ENCODE measurements at regions not wholly inside any gene's neighbourhood (a gene's known extent, or its start where the extent isn't known, plus 50 kb on each side); places are given as distances from the start of the nearest gene placed in this dataset.

GRCh38 chr6:144696610-144697368 lies 411.7 kb downstream of the UTRN start:
- H3K9me3 ChIP-seq (ENCODE audit: control insufficient read depth, low read length), result peaks cover 6% of the 10 kb centered on the region
- no peak overlapping the region for H3K27ac ChIP-seq (ENCODE audit: low read depth, low read length, severe bottlenecking)
- H3K4me3 ChIP-seq (ENCODE audit: extremely low read depth, insufficient read depth, low read length, poor library complexity, severe bottlenecking), result no peak overlapping the region
- no peaks in the 10 kb centered on the region for H3K4me1 ChIP-seq (ENCODE audit: control insufficient read depth, insufficient read depth, low read length, poor library complexity, severe bottlenecking)
- WGBS, 2 experiments (ENCODE audit: insufficient coverage in 2 of 2), result no CpG with 5 or more reads among the region's 2 CpGs
- peaks cover 8% of the 10 kb centered on the region for H3K36me3 ChIP-seq (ENCODE audit: control insufficient read depth, insufficient read depth, low read length)

GRCh38 chr6:144697369-144697760 lies 412.2 kb downstream of the UTRN start:
- Histone ChIP-seq H3K4me1 (ENCODE audit: control insufficient read depth, insufficient read depth, low read length, poor library complexity, severe bottlenecking) (no peaks in the 10 kb centered on the region), H3K36me3 (ENCODE audit: control insufficient read depth, insufficient read depth, low read length) (peaks cover 8% of the 10 kb centered on the region), H3K27ac (ENCODE audit: low read depth, low read length, severe bottlenecking) (no peak overlapping the region), H3K4me3 (ENCODE audit: extremely low read depth, insufficient read depth, low read length, poor library complexity, severe bottlenecking) (no peak overlapping the region), H3K9me3 (ENCODE audit: control insufficient read depth, low read length) (peaks cover under 1% of the 10 kb centered on the region)
- WGBS, 2 experiments (ENCODE audit: insufficient coverage in 2 of 2), result no CpG with 5 or more reads among the region's 2 CpGs

- 97% methylated on average over 3 of the region's 3 CpGs; no CpG with 5 or more reads in 1 of the 2 experiments for WGBS, 2 experiments (ENCODE audit: insufficient coverage in 2 of 2)
- H3K4me3 ChIP-seq (ENCODE audit: extremely low read depth, insufficient read depth, low read length, poor library complexity, severe bottlenecking), result no peak overlapping the region
- no peaks in the 10 kb centered on the region for H3K4me1 ChIP-seq (ENCODE audit: control insufficient read depth, insufficient read depth, low read length, poor library complexity, severe bottlenecking)
- H3K9me3 ChIP-seq (ENCODE audit: control insufficient read depth, low read length), result no peaks in the 10 kb centered on the region
- no peak overlapping the region for H3K27ac ChIP-seq (ENCODE audit: low read depth, low read length, severe bottlenecking)
- peaks cover 12% of the 10 kb centered on the region for H3K36me3 ChIP-seq (ENCODE audit: control insufficient read depth, insufficient read depth, low read length)
Measured at GRCh38 chr6:144697801-144698200, 412.7 kb downstream of the UTRN start.

GRCh38 chr6:144702781-144703180 lies 417.6 kb downstream of the UTRN start:
- Histone ChIP-seq H3K4me3 (ENCODE audit: extremely low read depth, insufficient read depth, low read length, poor library complexity, severe bottlenecking) (no peak overlapping the region), H3K4me1 (ENCODE audit: control insufficient read depth, insufficient read depth, low read length, poor library complexity, severe bottlenecking) (no peaks in the 10 kb centered on the region), H3K9me3 (ENCODE audit: control insufficient read depth, low read length) (no peaks in the 10 kb centered on the region), H3K36me3 (ENCODE audit: control insufficient read depth, insufficient read depth, low read length) (peaks cover 16% of the 10 kb centered on the region), H3K27ac (ENCODE audit: low read depth, low read length, severe bottlenecking) (no peak overlapping the region)
- WGBS, 2 experiments (ENCODE audit: insufficient coverage in 2 of 2), result 88 to 92% methylated on average over 1 of the region's 1 CpG

- H3K9me3 ChIP-seq (ENCODE audit: control insufficient read depth, low read length), result no peaks in the 10 kb centered on the region
- H3K4me1 ChIP-seq (ENCODE audit: control insufficient read depth, insufficient read depth, low read length, poor library complexity, severe bottlenecking), result no peaks in the 10 kb centered on the region
- no peak overlapping the region for H3K27ac ChIP-seq (ENCODE audit: low read depth, low read length, severe bottlenecking)
- H3K4me3 ChIP-seq (ENCODE audit: extremely low read depth, insufficient read depth, low read length, poor library complexity, severe bottlenecking), result no peak overlapping the region
- no CpG with 5 or more reads among the region's 3 CpGs for WGBS, 2 experiments (ENCODE audit: insufficient coverage in 2 of 2)
- H3K36me3 ChIP-seq (ENCODE audit: control insufficient read depth, insufficient read depth, low read length), result peaks cover 3% of the 10 kb centered on the region
Measured at GRCh38 chr6:144710207-144710606, 425.1 kb downstream of the UTRN start.

GRCh38 chr6:144711661-144712060 lies 426.5 kb downstream of the UTRN start:
- WGBS, 2 experiments (ENCODE audit: insufficient coverage in 2 of 2), result no CpG with 5 or more reads among the region's 2 CpGs
- Histone ChIP-seq H3K27ac (ENCODE audit: low read depth, low read length, severe bottlenecking) (no peak overlapping the region), H3K4me3 (ENCODE audit: extremely low read depth, insufficient read depth, low read length, poor library complexity, severe bottlenecking) (no peak overlapping the region), H3K36me3 (ENCODE audit: control insufficient read depth, insufficient read depth, low read length) (peaks cover 3% of the 10 kb centered on the region), H3K9me3 (ENCODE audit: control insufficient read depth, low read length) (no peaks in the 10 kb centered on the region), H3K4me1 (ENCODE audit: control insufficient read depth, insufficient read depth, low read length, poor library complexity, severe bottlenecking) (no peaks in the 10 kb centered on the region)

GRCh38 chr6:144712541-144712940 lies 427.4 kb downstream of the UTRN start:
- 67 to 100% methylated on average over 1 of the region's 1 CpG for WGBS, 2 experiments (ENCODE audit: insufficient coverage in 2 of 2)
- no peaks in the 10 kb centered on the region for H3K9me3 ChIP-seq (ENCODE audit: control insufficient read depth, low read length)
- no peak overlapping the region for H3K4me3 ChIP-seq (ENCODE audit: extremely low read depth, insufficient read depth, low read length, poor library complexity, severe bottlenecking)
- no peaks in the 10 kb centered on the region for H3K4me1 ChIP-seq (ENCODE audit: control insufficient read depth, insufficient read depth, low read length, poor library complexity, severe bottlenecking)
- H3K36me3 ChIP-seq (ENCODE audit: control insufficient read depth, insufficient read depth, low read length), result peaks cover 3% of the 10 kb centered on the region
- H3K27ac ChIP-seq (ENCODE audit: low read depth, low read length, severe bottlenecking), result no peak overlapping the region

GRCh38 chr6:144714021-144714712 lies 429.0 kb downstream of the UTRN start:
- 90 to 100% methylated on average over 1 to 2 of the region's 2 CpGs for WGBS, 2 experiments (ENCODE audit: insufficient coverage in 2 of 2)
- H3K9me3 ChIP-seq (ENCODE audit: control insufficient read depth, low read length), result no peaks in the 10 kb centered on the region

GRCh38 chr6:144715344-144715743 lies 430.2 kb downstream of the UTRN start:
- no peak overlapping the region for H3K4me3 ChIP-seq (ENCODE audit: extremely low read depth, insufficient read depth, low read length, poor library complexity, severe bottlenecking)
- H3K9me3 ChIP-seq (ENCODE audit: control insufficient read depth, low read length), result no peaks in the 10 kb centered on the region
- H3K27ac ChIP-seq (ENCODE audit: low read depth, low read length, severe bottlenecking), result no peak overlapping the region
- no peaks in the 10 kb centered on the region for H3K4me1 ChIP-seq (ENCODE audit: control insufficient read depth, insufficient read depth, low read length, poor library complexity, severe bottlenecking)
- H3K36me3 ChIP-seq (ENCODE audit: control insufficient read depth, insufficient read depth, low read length), result no peaks in the 10 kb centered on the region
- 58 to 72% methylated on average over 2 of the region's 2 CpGs for WGBS, 2 experiments (ENCODE audit: insufficient coverage in 2 of 2)

More at GRCh38 chr6:144714021-144714712, 429.0 kb downstream of the UTRN start:
- Histone ChIP-seq H3K27ac (ENCODE audit: low read depth, low read length, severe bottlenecking) (no peak overlapping the region), H3K4me1 (ENCODE audit: control insufficient read depth, insufficient read depth, low read length, poor library complexity, severe bottlenecking) (no peaks in the 10 kb centered on the region), H3K36me3 (ENCODE audit: control insufficient read depth, insufficient read depth, low read length) (no peaks in the 10 kb centered on the region), H3K4me3 (ENCODE audit: extremely low read depth, insufficient read depth, low read length, poor library complexity, severe bottlenecking) (no peak overlapping the region)

- Histone ChIP-seq H3K4me1 (ENCODE audit: control insufficient read depth, insufficient read depth, low read length, poor library complexity, severe bottlenecking) (no peaks in the 10 kb centered on the region), H3K27ac (ENCODE audit: low read depth, low read length, severe bottlenecking) (no peak overlapping the region), H3K9me3 (ENCODE audit: control insufficient read depth, low read length) (no peaks in the 10 kb centered on the region), H3K36me3 (ENCODE audit: control insufficient read depth, insufficient read depth, low read length) (no peaks in the 10 kb centered on the region), H3K4me3 (ENCODE audit: extremely low read depth, insufficient read depth, low read length, poor library complexity, severe bottlenecking) (no peak overlapping the region)
- WGBS, 2 experiments (ENCODE audit: insufficient coverage in 2 of 2), result 100% methylated on average over 1 of the region's 2 CpGs; no CpG with 5 or more reads in 1 of the 2 experiments
Measured at GRCh38 chr6:144718431-144718830, 433.3 kb downstream of the UTRN start.

- Histone ChIP-seq H3K36me3 (ENCODE audit: control insufficient read depth, insufficient read depth, low read length) (no peaks in the 10 kb centered on the region), H3K9me3 (ENCODE audit: control insufficient read depth, low read length) (no peaks in the 10 kb centered on the region), H3K27ac (ENCODE audit: low read depth, low read length, severe bottlenecking) (no peak overlapping the region), H3K4me3 (ENCODE audit: extremely low read depth, insufficient read depth, low read length, poor library complexity, severe bottlenecking) (no peak overlapping the region), H3K4me1 (ENCODE audit: control insufficient read depth, insufficient read depth, low read length, poor library complexity, severe bottlenecking) (no peaks in the 10 kb centered on the region)
- 95 to 100% methylated on average over 3 of the region's 3 CpGs for WGBS, 2 experiments (ENCODE audit: insufficient coverage in 2 of 2)
Measured at GRCh38 chr6:144721232-144721631, 436.1 kb downstream of the UTRN start.
